Upper lobe of right lung (tissue), 1 donor: ENCODE measurements at regions not wholly inside any gene's neighbourhood (a gene's known extent, or its start where the extent isn't known, plus 50 kb on each side); places are given as distances from the start of the nearest gene placed in this dataset.

Experiments
- ATAC-seq: fragments of 200-7000 bp; cut with Tn5 transposase; one replicate; pipeline ENCODE4 v1.9.1; 2020; ENCODE audit warnings: mild to moderate bottlenecking, moderate library complexity
- DNase-seq: peaks from one replicate; pipeline ENCODE4 v3.0.0-alpha.2; 2020
- H3K27ac ChIP-seq: fragments of 200-600 bp; one replicate; pipeline ENCODE4 v1.8.0; 2022
- H3K27me3 ChIP-seq: fragments of 200-600 bp; one replicate; pipeline ENCODE4 v1.8.0; 2022; ENCODE audit warnings: mild to moderate bottlenecking
- H3K36me3 ChIP-seq: fragments of 200-600 bp; one replicate; pipeline ENCODE4 v1.8.0; 2022
- H3K4me1 ChIP-seq: fragments of 200-600 bp; one replicate; pipeline ENCODE4 v1.8.0; 2022
- H3K4me3 ChIP-seq: fragments of 200-600 bp; one replicate; pipeline ENCODE4 v1.8.0; 2022; ENCODE audit warnings: mild to moderate bottlenecking
- H3K9me3 ChIP-seq: fragments of 200-600 bp; one replicate; pipeline ENCODE4 v1.8.0; 2022
- intact Hi-C: fragments of 100-400 bp; cut with DNase I; formaldehyde crosslinking; loops from one replicate; pipeline ENCODE4 v1.11.0; 2022
- TF ChIP-seq, protein P1 (sequence below): fragments of 200-600 bp; IDR thresholded peaks from one replicate; pipeline ENCODE4 v1.8.0; 2022; ENCODE audit warnings: antibody characterized with exemption
- donor health status: DM: no; HTN: yes; CAD: no; lungs with severe emphysema.

DNA sequence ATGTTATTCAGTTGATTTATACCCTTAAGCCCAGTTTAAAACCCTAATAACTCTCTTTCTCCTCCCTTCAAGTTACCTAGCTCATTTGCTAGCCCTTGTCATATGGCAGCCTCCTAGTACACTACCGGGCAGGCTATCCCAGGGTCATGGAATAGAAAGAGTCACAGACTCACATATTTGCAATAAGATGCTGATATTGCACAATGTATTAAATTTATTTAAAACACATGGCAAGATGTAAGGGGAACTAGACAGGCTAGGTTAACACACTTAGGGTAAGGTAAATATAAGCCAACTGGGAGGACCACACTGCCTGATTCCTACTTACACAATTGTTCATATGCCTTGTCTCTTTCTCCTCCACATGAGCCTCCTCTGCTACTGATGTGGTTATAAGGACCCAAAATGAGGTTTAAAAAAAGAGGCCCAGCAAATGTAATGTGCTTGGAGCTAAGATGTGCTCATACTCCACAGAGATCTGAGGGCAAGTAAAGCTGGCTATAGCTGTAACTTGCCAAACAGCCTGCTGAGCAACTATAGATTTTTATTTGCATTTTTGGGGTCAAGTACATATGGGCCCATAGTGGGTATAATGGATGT lies 130.0 kb downstream of the ENC1 start:
- no peaks in the 10 kb centered on the region for H3K36me3 ChIP-seq
- no peak overlapping the region for H3K27ac ChIP-seq
- no peaks in the 10 kb centered on the region for H3K9me3 ChIP-seq
- intact Hi-C loops = no loop called here
- no peak for DNase-seq
- TF ChIP-seq, protein P1, sequence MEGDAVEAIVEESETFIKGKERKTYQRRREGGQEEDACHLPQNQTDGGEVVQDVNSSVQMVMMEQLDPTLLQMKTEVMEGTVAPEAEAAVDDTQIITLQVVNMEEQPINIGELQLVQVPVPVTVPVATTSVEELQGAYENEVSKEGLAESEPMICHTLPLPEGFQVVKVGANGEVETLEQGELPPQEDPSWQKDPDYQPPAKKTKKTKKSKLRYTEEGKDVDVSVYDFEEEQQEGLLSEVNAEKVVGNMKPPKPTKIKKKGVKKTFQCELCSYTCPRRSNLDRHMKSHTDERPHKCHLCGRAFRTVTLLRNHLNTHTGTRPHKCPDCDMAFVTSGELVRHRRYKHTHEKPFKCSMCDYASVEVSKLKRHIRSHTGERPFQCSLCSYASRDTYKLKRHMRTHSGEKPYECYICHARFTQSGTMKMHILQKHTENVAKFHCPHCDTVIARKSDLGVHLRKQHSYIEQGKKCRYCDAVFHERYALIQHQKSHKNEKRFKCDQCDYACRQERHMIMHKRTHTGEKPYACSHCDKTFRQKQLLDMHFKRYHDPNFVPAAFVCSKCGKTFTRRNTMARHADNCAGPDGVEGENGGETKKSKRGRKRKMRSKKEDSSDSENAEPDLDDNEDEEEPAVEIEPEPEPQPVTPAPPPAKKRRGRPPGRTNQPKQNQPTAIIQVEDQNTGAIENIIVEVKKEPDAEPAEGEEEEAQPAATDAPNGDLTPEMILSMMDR = no peak
- ATAC-seq = no peak
- H3K4me3 ChIP-seq = no peak overlapping the region
- no peaks in the 10 kb centered on the region for H3K27me3 ChIP-seq
- H3K4me1 ChIP-seq = no peaks in the 10 kb centered on the region

DNA sequence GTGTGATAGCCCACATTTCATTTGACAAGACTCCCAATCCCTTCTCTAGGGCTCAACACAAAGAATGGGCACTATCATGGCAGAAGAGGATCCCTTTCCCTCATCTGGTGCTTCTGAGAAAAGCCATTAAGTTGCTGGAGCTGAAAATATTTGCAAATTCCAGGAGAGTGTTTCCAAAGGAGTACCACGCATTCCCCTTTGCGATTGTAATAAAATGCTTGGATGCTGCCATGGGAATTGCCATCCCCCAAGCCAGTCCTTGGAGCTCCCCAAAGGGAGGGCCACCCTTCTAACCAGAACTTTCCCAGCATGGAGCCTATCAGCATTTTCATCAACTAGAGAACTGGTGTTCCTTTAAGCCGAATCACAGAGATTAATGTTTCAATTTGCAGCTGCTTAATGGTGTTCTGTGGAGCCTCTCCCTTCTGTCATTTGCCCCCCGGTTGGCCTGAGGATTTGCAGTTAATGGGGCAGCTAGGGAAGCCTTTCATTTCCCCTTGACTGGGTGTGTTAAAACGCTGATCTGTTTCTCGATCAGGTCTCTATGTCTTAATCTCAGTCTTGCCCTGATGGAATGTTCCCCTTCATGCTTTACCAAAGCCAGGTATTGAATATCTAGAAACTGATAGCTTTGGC lies 133.0 kb downstream of the ENC1 start:
- TF ChIP-seq, protein P1 = no peak
- no peaks in the 10 kb centered on the region for H3K36me3 ChIP-seq
- no peak overlapping the region for H3K27ac ChIP-seq
- ATAC-seq = no peak
- no peak for DNase-seq
- H3K4me1 ChIP-seq = peaks cover 5% of the 10 kb centered on the region
- no peak overlapping the region for H3K4me3 ChIP-seq
- H3K9me3 ChIP-seq = no peaks in the 10 kb centered on the region
- intact Hi-C loops = no loop called here
- H3K27me3 ChIP-seq = no peaks in the 10 kb centered on the region

DNA sequence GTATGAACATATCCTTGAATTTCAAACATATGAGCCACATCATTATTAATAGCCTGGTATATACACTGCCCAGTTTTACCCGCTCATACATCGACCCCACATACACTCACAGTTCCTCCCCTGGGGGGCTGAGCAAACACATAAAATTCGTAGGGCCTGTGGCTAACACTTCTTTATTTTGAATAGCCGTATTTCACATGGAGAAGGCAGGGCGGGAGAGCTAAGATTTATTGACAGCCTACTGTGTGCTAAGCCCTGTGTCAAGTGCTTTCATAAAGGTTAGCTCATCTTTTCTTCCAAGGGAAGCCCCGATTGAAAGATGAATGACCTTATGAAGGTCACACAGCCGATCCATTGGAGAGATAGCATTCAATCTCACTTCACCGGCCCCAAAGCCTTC lies 134.4 kb downstream of the ENC1 start:
- ATAC-seq (no peak), DNase-seq (no peak)
- intact Hi-C loops = no loop called here
- TF ChIP-seq, protein P1 = no peak
- no peak overlapping the region for H3K4me3 ChIP-seq
- H3K9me3 ChIP-seq = no peaks in the 10 kb centered on the region
- H3K27ac ChIP-seq = no peak overlapping the region
- H3K4me1 ChIP-seq = peaks cover 6% of the 10 kb centered on the region
- H3K36me3 ChIP-seq = no peaks in the 10 kb centered on the region
- H3K27me3 ChIP-seq = no peaks in the 10 kb centered on the region

DNA sequence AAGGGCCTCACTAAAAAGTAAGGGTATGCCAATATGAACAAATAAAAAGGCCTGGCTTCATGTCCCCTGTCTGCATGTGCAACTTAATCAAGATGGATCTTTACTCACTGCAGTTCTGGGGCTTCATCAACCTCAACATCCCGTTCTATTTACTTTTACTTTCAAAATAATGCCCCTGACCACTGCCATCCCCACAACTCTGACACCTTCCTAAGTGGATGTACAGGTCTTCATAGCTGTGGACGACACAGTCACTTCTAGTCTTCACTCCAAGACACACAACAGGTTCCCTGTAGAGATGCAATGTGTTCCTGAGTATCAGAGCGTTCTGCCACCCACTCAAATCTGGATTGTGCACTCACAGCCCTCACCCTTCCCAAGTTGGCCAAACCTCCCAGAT lies 136.1 kb downstream of the ENC1 start:
- TF ChIP-seq, protein P1 = no peak
- ATAC-seq = no peak
- intact Hi-C loops = no loop called here

DNA sequence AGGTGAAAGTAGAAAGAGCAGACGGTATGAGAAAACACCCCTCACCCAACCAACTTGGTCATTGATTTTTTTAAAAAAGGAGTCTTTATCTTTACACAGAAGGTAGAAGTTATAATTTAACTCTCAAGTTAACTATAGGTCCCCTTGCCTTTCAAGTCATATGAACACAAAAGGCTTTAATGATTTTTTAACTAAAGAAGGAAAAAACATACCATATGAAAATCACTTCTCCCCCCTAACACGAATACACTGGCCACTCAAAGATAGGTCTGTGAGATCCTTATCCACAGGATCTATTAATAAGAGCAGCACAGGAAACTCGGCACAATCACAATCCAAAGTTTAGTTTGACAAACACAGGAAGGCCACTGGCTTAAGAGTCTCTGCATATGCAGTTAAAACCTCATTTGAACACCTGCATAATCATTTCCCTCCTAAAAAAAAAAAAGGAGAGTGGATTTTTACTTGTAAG lies 138.0 kb downstream of the ENC1 start:
- intact Hi-C loops = no loop called here
- TF ChIP-seq, protein P1 = no peak
- Histone ChIP-seq H3K4me1 (peaks cover 18% of the 10 kb centered on the region), H3K27ac (no peak overlapping the region), H3K36me3 (no peaks in the 10 kb centered on the region), H3K27me3 (no peaks in the 10 kb centered on the region), H3K4me3 (no peak overlapping the region), H3K9me3 (no peaks in the 10 kb centered on the region)
- DNase-seq (no peak), ATAC-seq (no peak)

More for the DNA sequence above, 136.1 kb downstream of the ENC1 start:
- H3K27me3 ChIP-seq = no peaks in the 10 kb centered on the region
- H3K4me1 ChIP-seq = peaks cover 12% of the 10 kb centered on the region
- no peak overlapping the region for H3K27ac ChIP-seq
- H3K36me3 ChIP-seq = no peaks in the 10 kb centered on the region
- DNase-seq = no peak
- no peaks in the 10 kb centered on the region for H3K9me3 ChIP-seq
- H3K4me3 ChIP-seq = no peak overlapping the region
